Ammon's horn (tissue), 1 donor: ENCODE measurements at regions not wholly inside any gene's neighbourhood (a gene's known extent, or its start where the extent isn't known, plus 50 kb on each side); places are given as distances from the start of the nearest gene placed in this dataset.

Experiments
- DNase-seq: peaks from one replicate; pipeline ENCODE4 v3.0.0-alpha.2; 2016; ENCODE audit warnings: low spot score

GRCh38 chr4:57243076-57243475, 132.9 kb upstream of the IGFBP7 start:
- DNase-seq, result peak; percentile 45

DNA sequence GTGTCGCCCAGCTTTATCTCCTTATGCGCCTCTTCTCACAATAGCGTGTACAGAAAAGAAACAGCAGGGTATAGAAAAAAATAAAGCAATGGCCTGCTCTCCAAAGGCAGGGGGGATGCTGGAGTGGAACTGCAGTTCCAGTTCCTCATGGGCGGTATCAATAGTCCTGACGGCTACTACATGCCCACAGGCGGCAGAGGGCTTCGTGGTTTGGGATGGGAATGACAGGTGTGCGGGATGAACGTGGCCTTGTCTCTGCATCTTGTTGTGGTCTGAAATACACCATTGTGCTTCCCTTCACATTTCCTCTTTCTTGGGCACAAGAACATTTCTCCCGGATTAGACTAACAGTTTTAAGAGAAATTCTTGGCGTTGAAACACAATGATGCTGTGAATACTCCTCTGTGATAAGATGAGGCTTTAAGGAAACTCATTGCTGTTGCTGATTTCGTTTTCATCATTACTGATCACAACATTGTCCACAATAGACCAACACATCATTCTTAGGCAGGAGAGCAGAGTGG, 124.1 kb upstream of the IGFBP7 start:
- DNase-seq, result peak; percentile 26

- DNase-seq, result peak; percentile 28
Measured at GRCh38 chr4:57233386-57233785, 123.2 kb upstream of the IGFBP7 start.

GRCh38 chr4:57231781-57232180, 121.6 kb upstream of the IGFBP7 start:
- DNase-seq, result no peak

DNA sequence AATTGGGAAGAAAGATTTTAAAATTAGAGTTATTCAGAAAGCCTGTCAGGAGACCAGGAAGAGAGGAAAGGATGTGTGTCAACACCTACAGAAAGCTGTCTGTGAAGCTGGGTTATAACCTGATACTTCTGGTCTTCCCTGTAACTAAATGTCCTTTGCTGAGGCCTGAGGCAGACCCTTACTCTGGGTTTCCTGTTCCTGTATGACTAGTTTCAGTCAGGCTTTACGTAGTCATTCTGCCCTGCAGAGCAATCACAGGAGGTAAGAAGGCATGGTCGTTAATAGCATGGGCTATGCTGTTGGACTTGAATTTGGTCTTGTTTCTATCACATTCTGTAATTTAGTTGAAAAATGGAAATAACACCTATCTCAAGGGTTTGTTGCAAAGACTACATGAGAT, 110.5 kb upstream of the IGFBP7 start:
- no peak for DNase-seq

GRCh38 chr4:57220172-57220571, 110.0 kb upstream of the IGFBP7 start:
- no peak for DNase-seq

DNA sequence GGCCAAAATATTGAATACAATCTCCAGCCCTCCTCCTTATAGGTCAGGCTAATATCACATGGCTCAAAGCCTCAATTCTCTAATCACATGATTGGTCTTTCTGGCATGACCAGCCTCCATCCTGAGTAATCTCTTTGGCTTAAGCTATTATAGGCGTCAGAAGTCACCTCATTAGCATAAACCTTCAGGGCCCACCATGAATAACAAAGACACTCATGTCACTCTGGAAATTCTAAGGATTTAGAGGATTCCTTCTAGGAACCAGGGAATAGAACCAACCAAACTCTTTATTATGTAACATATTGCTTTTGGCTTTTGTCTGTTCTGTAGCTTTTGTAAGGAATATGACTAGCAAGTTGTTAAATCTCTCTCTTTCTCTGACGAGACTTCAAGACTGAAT, 109.2 kb upstream of the IGFBP7 start:
- no peak for DNase-seq

GRCh38 chr4:57214654-57215411, 104.6 kb upstream of the IGFBP7 start:
- no peak for DNase-seq

DNA sequence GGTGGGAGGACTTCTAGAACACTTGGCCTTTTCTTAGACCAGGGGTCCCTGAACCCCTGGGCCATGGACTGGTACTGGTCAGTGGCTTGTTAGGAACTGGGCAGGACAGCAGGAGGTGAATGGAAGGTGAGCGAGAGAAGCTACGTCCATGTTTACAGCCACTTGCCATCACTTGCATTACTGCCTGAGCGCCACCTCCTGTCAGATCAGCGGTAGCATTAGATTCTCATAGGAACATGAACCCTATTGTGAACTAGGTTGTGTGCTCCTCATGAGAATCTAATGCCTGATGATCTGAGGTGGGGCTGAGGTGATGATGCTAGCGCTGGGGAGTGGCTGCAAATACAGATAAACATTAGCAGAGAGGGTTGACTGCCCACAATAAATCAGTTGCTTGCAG, 100.9 kb upstream of the IGFBP7 start:
- DNase-seq, result no peak

GRCh38 chr4:57206172-57206571, 96.0 kb upstream of the IGFBP7 start:
- DNase-seq, result no peak

GRCh38 chr4:57205580-57205979, 95.4 kb upstream of the IGFBP7 start:
- no peak for DNase-seq

- DNase-seq, result no peak
Measured at GRCh38 chr4:57200799-57201327, 90.7 kb upstream of the IGFBP7 start.

- DNase-seq, result no peak
Measured at GRCh38 chr4:57199267-57199666, 89.1 kb upstream of the IGFBP7 start.

DNA sequence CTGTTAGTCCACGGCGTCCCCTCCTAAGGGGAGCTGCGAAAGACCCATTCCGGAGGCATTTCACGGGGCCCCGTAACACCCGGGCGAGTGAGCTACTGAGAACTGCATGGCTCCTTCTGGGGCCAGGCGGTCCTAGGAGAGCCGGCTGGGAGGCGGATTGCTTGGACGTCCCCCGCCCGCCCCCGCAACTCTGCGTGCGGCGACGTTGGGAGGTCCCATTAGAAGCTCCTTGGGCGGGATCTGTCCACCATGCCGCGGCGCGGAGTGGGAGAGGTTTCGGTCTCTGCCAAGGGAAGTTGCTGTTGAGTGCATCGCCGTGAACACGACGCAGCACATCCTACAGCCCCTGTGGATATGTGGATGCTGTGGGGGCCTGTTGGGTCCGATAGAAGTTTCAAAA, 85.4 kb upstream of the IGFBP7 start:
- DNase-seq, result no peak

- no peak for DNase-seq
Measured at GRCh38 chr4:57194068-57194611, 84.0 kb upstream of the IGFBP7 start.

DNA sequence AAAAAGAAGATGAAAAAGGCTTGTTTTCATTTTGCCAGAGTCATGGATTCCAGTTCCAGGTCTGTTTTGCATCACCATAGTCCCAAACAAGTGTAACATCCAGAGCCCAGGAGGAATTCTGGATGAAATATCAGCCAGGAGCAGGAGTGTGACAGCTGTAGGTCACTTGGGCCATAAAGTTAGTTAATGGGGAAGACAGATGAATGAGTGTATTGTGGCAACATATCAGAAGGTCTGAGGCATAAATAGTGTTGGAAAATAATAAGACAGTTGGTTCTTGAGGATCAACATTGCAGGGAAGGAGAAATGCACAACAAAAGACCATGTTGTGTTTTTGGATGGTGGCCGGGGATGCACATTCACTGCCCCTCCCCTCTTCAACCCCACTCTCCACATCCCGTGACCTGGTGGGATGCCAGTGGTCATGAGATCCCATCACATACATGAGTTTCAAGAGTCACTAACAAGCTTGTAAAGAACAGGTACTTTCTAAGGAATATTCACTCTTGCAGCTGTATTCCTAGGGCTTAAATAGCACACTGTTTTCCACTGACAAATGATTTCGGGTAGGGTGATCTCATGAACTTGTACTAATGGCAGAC, 83.1 kb upstream of the IGFBP7 start:
- DNase-seq, result no peak

DNA sequence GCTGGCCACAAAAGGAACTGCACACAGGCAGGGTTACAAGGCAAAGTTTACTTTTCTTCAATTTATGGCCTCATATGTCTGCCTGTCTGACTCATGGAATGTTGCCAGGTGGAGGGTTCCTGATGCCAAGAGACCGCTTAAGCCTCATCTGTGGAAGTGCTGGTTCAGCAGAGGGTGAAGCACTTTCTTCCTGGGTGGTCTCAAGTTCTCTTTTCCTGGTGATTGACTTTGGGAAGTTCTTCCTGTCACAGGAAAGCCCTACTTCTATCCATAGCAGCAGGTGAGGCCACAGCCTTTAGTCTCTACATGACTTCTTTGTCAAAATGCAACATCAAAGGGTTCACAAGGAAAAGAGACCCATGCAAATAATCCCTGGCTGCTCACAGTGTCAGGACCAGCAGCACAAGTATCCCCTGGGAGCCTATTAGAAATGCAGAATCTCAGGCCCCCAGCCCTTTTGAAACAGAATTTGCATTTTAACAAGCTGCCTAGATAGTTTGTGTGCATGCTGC, 81.4 kb upstream of the IGFBP7 start:
- no peak for DNase-seq

DNA sequence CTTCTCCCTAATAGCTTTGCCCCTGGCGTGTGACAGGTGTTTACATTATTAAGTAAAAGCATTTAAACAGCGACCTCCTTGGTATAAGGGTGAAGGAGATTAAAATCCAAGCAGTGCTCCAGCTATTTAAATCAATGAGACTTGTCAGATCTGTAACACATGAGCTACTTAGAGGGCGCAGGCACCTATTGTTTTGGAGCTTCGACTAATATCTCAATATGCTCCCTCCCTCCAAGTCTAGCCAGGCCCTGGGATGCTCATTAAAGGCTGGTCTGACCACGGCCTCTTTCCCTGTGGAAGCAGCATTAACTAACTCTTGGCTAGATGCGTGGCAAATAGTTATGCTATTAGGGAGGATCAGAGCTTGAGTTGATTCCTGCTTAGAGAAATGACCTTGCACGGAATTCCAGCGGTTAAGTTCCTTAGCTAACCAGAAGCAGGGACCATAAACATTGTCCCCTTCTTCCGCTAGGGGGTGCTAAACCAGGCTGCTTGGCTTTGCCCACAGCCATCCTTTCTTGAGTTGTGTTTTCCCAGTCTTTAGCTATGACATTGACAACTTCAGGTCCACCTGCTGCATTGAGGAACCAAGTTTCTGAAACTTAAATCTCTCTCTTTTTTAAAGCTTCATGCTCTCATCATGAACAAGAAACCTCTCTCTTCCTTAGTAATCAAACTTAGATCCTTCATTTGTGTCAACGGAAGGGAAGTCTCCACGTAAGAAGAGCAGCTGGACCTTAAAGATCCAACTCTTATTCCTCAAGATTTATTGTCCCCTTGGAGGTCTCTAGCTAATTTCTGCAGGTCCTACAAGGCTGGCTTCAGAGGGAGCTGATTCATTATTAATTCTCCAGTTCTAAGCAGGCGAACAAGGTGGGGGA, 80.7 kb upstream of the IGFBP7 start:
- no peak for DNase-seq

GRCh38 chr4:57187246-57187645, 77.1 kb upstream of the IGFBP7 start:
- no peak for DNase-seq

- DNase-seq, result peak; percentile 49
Measured at GRCh38 chr4:57184378-57185029, 74.3 kb upstream of the IGFBP7 start.

DNA sequence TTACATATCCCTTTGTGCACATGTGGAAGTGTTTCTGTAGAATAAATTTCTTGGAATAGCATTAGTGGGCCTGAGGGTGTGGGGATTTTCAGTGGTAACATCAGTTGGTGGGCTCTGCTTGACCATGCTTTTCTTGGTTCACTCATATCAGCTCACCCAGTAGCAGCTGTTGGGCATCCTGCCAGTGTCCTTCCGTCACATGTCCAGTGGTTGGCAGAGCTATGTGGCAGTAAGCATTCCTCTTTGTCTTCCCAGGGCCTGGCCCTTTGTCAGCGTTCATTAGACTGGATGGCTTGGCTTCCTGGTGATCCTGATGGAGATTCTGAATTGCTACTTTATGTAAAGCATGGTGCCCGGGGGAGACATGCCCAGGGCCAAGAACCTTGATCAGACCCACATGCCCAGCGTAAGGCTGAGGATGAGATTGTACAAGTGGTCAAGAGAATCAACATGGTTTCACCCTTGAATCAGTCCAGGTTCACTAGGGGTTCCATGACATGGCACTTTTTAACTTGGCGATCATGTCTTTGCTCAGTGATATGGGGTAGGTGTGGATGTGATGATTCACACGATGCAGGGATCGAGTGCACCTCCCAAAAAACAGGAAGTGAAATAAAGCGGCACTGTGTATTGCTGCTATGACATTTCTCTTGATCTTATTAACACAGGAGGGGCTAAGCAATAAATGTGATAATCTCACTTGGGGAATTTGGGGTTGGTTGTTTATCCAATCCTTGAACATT, 72.1 kb upstream of the IGFBP7 start:
- DNase-seq, result peak; percentile 92
